ENCODE measurements at regions not wholly inside any gene's neighbourhood (a gene's known extent, or its start where the extent isn't known, plus 50 kb on each side); places are given as distances from the start of the nearest gene placed in this dataset.
A peak's percentile ranks its signal among the peaks of the same experiment; 100 is the strongest.

- DNase-seq, result no peak
These were observed 251.0 kb downstream of the DIO2 start for GRCh38 chr14:79960288-79960687.

GRCh38 chr14:79951572-79951971 is 259.7 kb downstream of the DIO2 start:
- no peak for DNase-seq

- no peak for DNase-seq
These were observed 261.4 kb downstream of the DIO2 start for GRCh38 chr14:79949906-79950305.

GRCh38 chr14:79947440-79948054 is 263.8 kb downstream of the DIO2 start:
- peak; percentile 95 for DNase-seq

- DNase-seq, result no peak
These were observed 272.1 kb downstream of the DIO2 start for GRCh38 chr14:79939235-79939634.

- no peak for DNase-seq
These were observed 273.1 kb downstream of the DIO2 start for GRCh38 chr14:79938185-79938584.

- DNase-seq, result no peak
These were observed 273.9 kb downstream of the DIO2 start for GRCh38 chr14:79937433-79937832.

- peak; percentile 41 for DNase-seq
These were observed 286.8 kb downstream of the DIO2 start for GRCh38 chr14:79924551-79924950.

- no peak for DNase-seq
These were observed 291.1 kb downstream of the DIO2 start for GRCh38 chr14:79920180-79920692.

Measured in NCI-H82 (cell line).